GM12874 (cell line): ENCODE measurements at regions not wholly inside any gene's neighbourhood (a gene's known extent, or its start where the extent isn't known, plus 50 kb on each side); places are given as distances from the start of the nearest gene placed in this dataset.

Source experiments
- CTCF ChIP-seq: IDR thresholded peaks from 2 replicates; pipeline ENCODE4 v1.5.1; 2011; ENCODE audit warnings: low read depth, mild to moderate bottlenecking, control low read depth, low read length, moderate library complexity; ENCODE audit not compliant: insufficient read depth

- TF ChIP-seq CTCF, result no peak
Observed at GRCh38 chr11:27886857-27887256, 186.6 kb upstream of the BDNF start.

- TF ChIP-seq CTCF, result no peak
Observed at GRCh38 chr11:27882066-27882697, 181.9 kb upstream of the BDNF start.

- TF ChIP-seq CTCF, result no peak
Observed at GRCh38 chr11:27875831-27876775, 175.8 kb upstream of the BDNF start.

- no peak for TF ChIP-seq CTCF
Observed at GRCh38 chr11:27874998-27875830, 175.0 kb upstream of the BDNF start.

GRCh38 chr11:27873664-27874063 is 173.4 kb upstream of the BDNF start:
- no peak for TF ChIP-seq CTCF

- no peak for TF ChIP-seq CTCF
Observed at GRCh38 chr11:27871056-27871455, 170.8 kb upstream of the BDNF start.

GRCh38 chr11:27869701-27870100 is 169.4 kb upstream of the BDNF start:
- TF ChIP-seq CTCF, result no peak
